Activated T-cell treated with anti-CD3 and anti-CD28 coated beads, Interleukin-2, amount 50 U/mL, for 4 hours (primary cell): ENCODE measurements at regions not wholly inside any gene's neighbourhood (a gene's known extent, or its start where the extent isn't known, plus 50 kb on each side); places are given as distances from the start of the nearest gene placed in this dataset.

Experiments used
- ATAC-seq, 2 donors: fragments of 200-7000 bp; cut with Tn5 transposase; one replicate each; pipeline ENCODE4 v1.10.0; 2021
- DNase-seq: peaks from one replicate; pipeline ENCODE4 v3.0.0-alpha.2; 2020
- H3K27me3 Mint-ChIP-seq: one replicate; pipeline ENCODE4 v1.8.0; 2021; ENCODE audit warnings: low read depth, mixed read lengths
- H3K36me3 Mint-ChIP-seq: one replicate; pipeline ENCODE4 v1.8.0; 2022; ENCODE audit warnings: mixed read lengths; ENCODE audit not compliant: insufficient read depth
- H3K4me1 Mint-ChIP-seq: one replicate; pipeline ENCODE4 v1.8.0; 2021; ENCODE audit warnings: low read depth, mixed read lengths
- H3K4me3 Mint-ChIP-seq: one replicate; pipeline ENCODE4 v1.8.0; 2021; ENCODE audit warnings: mild to moderate bottlenecking, moderate library complexity, mixed read lengths
- H3K9me3 Mint-ChIP-seq: one replicate; pipeline ENCODE4 v1.8.0; 2021; ENCODE audit warnings: mixed read lengths

GRCh38 chr12:19953734-19954133 lies 414.6 kb upstream of the PDE3A start:
- ATAC-seq (no peak), DNase-seq (no peak)
- Mint-ChIP-seq H3K4me1 (no peaks in the 10 kb centered on the region), H3K36me3 (no peaks in the 10 kb centered on the region), H3K9me3 (peaks cover 8% of the 10 kb centered on the region), H3K4me3 (no peak overlapping the region), H3K27me3 (no peaks in the 10 kb centered on the region)

- H3K27me3 Mint-ChIP-seq: no peaks in the 10 kb centered on the region
- H3K9me3 Mint-ChIP-seq: peaks cover 4% of the 10 kb centered on the region
- no peak for ATAC-seq
- no peaks in the 10 kb centered on the region for H3K36me3 Mint-ChIP-seq
- no peak overlapping the region for H3K4me3 Mint-ChIP-seq
- H3K4me1 Mint-ChIP-seq: no peaks in the 10 kb centered on the region
- no peak for DNase-seq
Observed at GRCh38 chr12:19954163-19954562, 414.2 kb upstream of the PDE3A start.

DNA sequence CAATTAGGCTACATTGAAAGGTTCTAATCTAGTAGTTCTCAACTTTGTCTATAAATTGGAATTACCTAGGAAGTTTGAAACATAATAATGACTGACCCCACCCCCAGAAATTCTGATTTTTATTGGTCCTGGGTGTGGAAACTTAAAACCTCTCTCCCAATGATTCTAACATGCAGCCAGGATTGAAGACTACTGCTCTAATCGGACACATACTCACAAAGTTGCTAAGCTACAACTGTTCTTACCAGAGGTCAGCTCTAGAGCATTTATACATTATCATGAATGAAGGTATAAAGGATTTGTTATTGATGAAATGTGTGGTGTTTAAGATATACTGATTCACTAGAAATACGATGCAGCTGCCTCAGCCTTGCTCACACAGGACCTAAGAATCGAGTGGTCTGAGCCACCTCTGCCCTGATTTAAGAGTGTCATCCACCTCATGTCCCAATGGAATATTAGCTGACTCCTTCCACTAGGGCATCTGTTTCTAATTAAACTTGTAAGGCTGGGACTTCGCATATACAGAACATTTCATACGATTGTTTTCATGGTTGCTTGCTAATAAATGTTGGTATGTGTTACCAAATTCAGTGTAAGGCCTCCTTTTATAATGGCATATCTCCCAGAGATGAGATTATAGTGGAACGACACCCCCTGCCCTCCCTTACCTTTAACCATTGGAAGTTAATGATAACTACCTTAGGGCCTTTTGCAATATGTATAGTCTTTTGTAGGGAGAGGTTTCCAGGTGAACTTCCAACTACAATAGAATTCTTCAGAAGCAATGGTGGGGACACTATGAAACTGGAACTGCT lies 410.8 kb upstream of the PDE3A start:
- Mint-ChIP-seq H3K4me1 (no peaks in the 10 kb centered on the region), H3K4me3 (no peak overlapping the region), H3K9me3 (no peaks in the 10 kb centered on the region), H3K36me3 (no peaks in the 10 kb centered on the region), H3K27me3 (no peaks in the 10 kb centered on the region)
- DNase-seq (no peak), ATAC-seq (no peak)

GRCh38 chr12:19958389-19958788 lies 409.9 kb upstream of the PDE3A start:
- Mint-ChIP-seq H3K4me3 (no peak overlapping the region), H3K27me3 (no peaks in the 10 kb centered on the region), H3K4me1 (no peaks in the 10 kb centered on the region), H3K36me3 (no peaks in the 10 kb centered on the region), H3K9me3 (no peaks in the 10 kb centered on the region)
- ATAC-seq (no peak), DNase-seq (no peak)

DNA sequence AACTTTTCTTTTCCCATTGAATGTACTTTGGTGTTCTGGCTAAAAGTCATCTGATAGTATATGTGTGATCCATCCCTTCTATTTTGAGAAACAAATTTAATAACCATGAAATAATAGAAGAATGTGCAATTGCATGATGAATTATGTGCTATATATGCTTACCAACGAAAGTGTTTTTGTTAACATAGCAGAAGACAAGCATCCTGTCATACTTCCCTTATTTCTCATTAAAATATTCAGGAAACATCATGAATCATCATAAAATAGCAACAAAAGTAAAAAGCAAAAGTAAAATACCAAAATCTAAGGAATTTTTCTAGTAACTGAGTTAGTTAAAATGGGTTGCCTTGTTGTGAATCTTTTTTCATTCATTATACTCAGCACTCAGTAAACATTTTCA lies 409.0 kb upstream of the PDE3A start:
- Mint-ChIP-seq H3K27me3 (no peaks in the 10 kb centered on the region), H3K36me3 (no peaks in the 10 kb centered on the region), H3K9me3 (no peaks in the 10 kb centered on the region), H3K4me3 (no peak overlapping the region), H3K4me1 (no peaks in the 10 kb centered on the region)
- no peak for DNase-seq
- ATAC-seq: no peak

DNA sequence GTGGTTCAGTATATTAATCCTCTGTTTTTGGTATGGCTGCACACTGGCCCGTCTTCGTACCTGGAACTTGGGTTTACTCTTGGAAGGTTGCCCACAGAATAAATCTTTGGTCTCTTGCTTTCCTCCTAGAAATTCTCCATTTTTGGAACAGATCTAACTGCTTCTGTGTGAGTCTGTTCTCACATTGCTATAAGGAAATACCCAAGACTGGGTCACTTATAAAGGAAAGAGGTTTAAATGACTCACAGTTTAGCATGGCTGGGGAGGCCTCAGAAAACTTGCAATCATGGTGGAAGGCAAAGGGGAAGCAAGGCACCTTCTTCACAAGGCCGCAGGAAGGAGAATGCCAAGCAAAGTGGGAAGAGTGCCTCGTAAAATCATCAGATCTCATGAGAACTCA lies 407.8 kb upstream of the PDE3A start:
- no peak for DNase-seq
- no peak for ATAC-seq
- Mint-ChIP-seq H3K27me3 (no peaks in the 10 kb centered on the region), H3K4me1 (no peaks in the 10 kb centered on the region), H3K9me3 (no peaks in the 10 kb centered on the region), H3K36me3 (no peaks in the 10 kb centered on the region), H3K4me3 (no peak overlapping the region)

GRCh38 chr12:19962192-19962591 lies 406.1 kb upstream of the PDE3A start:
- Mint-ChIP-seq H3K4me3 (no peak overlapping the region), H3K4me1 (no peaks in the 10 kb centered on the region), H3K27me3 (no peaks in the 10 kb centered on the region), H3K9me3 (peaks cover 4% of the 10 kb centered on the region), H3K36me3 (no peaks in the 10 kb centered on the region)
- ATAC-seq: no peak
- DNase-seq: no peak

- H3K27me3 Mint-ChIP-seq: no peaks in the 10 kb centered on the region
- no peaks in the 10 kb centered on the region for H3K36me3 Mint-ChIP-seq
- DNase-seq (no peak), ATAC-seq (no peak)
- no peak overlapping the region for H3K4me3 Mint-ChIP-seq
- H3K4me1 Mint-ChIP-seq: no peaks in the 10 kb centered on the region
- peaks cover 5% of the 10 kb centered on the region for H3K9me3 Mint-ChIP-seq
Observed at GRCh38 chr12:19963972-19964371, 404.4 kb upstream of the PDE3A start.

GRCh38 chr12:19964549-19964948 lies 403.8 kb upstream of the PDE3A start:
- Mint-ChIP-seq H3K27me3 (no peaks in the 10 kb centered on the region), H3K4me1 (no peaks in the 10 kb centered on the region), H3K36me3 (no peaks in the 10 kb centered on the region)

DNA sequence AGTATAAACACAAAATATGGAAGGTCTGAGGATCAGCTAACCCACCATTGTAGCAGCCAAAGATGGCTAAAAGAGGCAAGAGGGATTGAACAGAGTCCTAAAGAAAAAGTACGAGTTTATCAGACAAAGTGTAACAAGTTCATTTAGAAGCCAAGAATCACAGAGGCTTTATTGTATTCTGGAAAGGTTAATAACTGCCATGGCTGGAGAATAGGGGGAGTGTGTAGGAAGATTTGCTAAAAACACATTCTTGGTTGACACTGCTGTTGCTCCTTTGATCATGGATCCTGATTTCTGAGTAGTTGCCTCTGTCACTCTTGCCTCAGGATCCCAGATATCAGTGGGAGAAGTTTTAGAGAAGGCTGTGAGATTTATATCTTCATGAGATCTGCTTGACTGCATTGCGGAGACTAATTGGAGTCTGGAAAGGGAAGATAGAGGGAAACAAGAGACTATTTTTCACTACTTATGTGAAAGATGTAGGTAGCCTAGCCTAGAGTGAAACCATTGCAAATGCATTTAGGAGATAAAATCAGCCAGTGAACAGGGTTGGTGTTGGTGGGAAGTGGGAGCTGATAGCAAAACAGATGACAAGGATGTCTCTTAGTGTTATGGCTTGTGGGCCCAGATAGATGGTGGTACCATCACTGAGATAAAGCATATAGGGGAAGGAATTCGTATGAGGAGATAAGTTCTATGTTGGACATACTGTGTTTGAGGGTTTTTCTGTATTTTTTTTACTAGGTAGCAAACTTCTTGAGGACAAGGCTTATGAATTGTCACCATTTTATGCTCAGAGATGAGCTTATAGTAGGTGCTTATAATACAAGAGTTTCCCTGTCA lies 402.9 kb upstream of the PDE3A start:
- Mint-ChIP-seq H3K36me3 (no peaks in the 10 kb centered on the region), H3K9me3 (peaks cover 5% of the 10 kb centered on the region), H3K4me3 (no peak overlapping the region), H3K4me1 (no peaks in the 10 kb centered on the region), H3K27me3 (no peaks in the 10 kb centered on the region)
- DNase-seq (no peak), ATAC-seq (no peak)

More at GRCh38 chr12:19964549-19964948, 403.8 kb upstream of the PDE3A start:
- no peak for DNase-seq
- Mint-ChIP-seq H3K4me3 (no peak overlapping the region), H3K9me3 (peaks cover 5% of the 10 kb centered on the region)
- ATAC-seq: no peak

- H3K4me1 Mint-ChIP-seq: no peaks in the 10 kb centered on the region
- no peaks in the 10 kb centered on the region for H3K27me3 Mint-ChIP-seq
- no peak for ATAC-seq
- no peaks in the 10 kb centered on the region for H3K36me3 Mint-ChIP-seq
- H3K9me3 Mint-ChIP-seq: peaks cover 5% of the 10 kb centered on the region
- no peak for DNase-seq
- H3K4me3 Mint-ChIP-seq: no peak overlapping the region
Observed at GRCh38 chr12:19967001-19967400, 401.3 kb upstream of the PDE3A start.

GRCh38 chr12:19967431-19967830 lies 400.9 kb upstream of the PDE3A start:
- Mint-ChIP-seq H3K9me3 (peaks cover 5% of the 10 kb centered on the region), H3K4me1 (no peaks in the 10 kb centered on the region), H3K27me3 (no peaks in the 10 kb centered on the region), H3K4me3 (no peak overlapping the region), H3K36me3 (no peaks in the 10 kb centered on the region)
- ATAC-seq (no peak), DNase-seq (no peak)

GRCh38 chr12:19970116-19970515 lies 398.2 kb upstream of the PDE3A start:
- ATAC-seq (no peak), DNase-seq (no peak)
- Mint-ChIP-seq H3K27me3 (no peaks in the 10 kb centered on the region), H3K9me3 (peaks cover 5% of the 10 kb centered on the region), H3K4me1 (no peaks in the 10 kb centered on the region), H3K4me3 (no peak overlapping the region), H3K36me3 (no peaks in the 10 kb centered on the region)

DNA sequence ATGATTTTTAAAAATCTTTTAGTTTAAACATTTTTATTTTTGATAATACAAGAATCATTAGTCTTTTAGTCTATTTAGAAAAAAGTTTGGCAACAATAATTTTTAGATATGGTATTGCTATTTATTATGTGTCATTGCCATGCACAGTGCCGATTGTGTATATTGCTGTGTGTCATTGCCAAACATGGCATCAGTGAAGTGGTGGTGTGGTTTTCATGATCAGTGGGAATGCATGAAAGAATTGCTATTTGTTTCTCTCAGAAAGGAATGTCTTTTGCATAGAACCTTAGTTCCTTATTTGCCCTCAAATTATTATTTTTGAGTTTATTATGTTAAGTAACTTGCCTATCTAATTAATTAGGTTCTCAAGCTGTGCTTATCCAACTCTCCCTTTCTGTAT lies 397.5 kb upstream of the PDE3A start:
- Mint-ChIP-seq H3K27me3 (no peaks in the 10 kb centered on the region), H3K9me3 (peaks cover 5% of the 10 kb centered on the region), H3K36me3 (no peaks in the 10 kb centered on the region), H3K4me1 (no peaks in the 10 kb centered on the region), H3K4me3 (no peak overlapping the region)
- DNase-seq (no peak), ATAC-seq (no peak)
